ENCODE measurements at regions not wholly inside any gene's neighbourhood (a gene's known extent, or its start where the extent isn't known, plus 50 kb on each side); places are given as distances from the start of the nearest gene placed in this dataset.
"Not testable (repeated sequence)": the region's sequence is repeated elsewhere in the genome, so short reads cannot be mapped to it uniquely, and the experiment has no call there.

GRCh38 chr5:45893309-45893708 is 197.1 kb upstream of the HCN1 start:
- DNase-seq: no peak

- not testable (repeated sequence) for DNase-seq
These were observed 194.4 kb upstream of the HCN1 start for GRCh38 chr5:45890441-45891080.

DNA sequence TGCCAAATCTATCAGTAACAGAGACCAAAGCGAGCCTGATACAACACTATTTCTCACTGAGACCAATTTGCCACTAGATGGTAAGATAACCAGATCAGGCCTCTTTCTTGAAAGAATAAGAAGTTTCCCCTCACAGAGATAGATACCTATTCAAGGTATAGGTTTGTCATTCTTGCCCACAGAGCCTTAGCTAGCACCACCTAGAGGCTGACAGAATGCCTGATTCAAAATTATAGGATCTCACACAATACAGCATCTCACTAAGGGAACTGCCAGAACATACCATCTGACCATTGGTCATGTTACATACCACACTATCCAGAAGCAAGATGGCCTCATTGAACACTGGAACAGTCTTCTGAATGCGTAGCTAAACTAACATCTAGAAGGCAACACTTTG is 166.6 kb upstream of the HCN1 start:
- DNase-seq: no peak

DNA sequence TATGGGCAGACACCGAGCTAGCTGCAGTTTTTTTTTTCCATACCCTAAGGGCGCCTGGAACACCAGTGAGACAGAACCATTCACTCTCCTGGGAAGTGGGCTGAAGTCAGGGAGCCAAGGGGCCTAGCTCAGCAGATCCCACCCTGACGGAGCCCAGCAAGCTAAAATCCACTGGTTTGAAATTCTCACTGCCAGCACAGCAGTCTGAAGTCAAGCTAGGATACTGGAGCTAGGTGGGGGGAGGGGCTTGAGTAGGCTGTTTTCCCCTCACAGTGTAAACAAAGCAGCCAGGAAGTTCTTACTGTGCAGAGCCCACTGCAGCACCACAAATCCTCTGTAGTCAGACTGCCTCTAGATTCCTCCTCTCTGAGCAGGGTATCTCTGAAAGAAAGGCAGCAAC is 151.7 kb upstream of the HCN1 start:
- no peak for DNase-seq

- DNase-seq: no peak
These were observed 129.9 kb upstream of the HCN1 start for GRCh38 chr5:45826055-45826454.

DNA sequence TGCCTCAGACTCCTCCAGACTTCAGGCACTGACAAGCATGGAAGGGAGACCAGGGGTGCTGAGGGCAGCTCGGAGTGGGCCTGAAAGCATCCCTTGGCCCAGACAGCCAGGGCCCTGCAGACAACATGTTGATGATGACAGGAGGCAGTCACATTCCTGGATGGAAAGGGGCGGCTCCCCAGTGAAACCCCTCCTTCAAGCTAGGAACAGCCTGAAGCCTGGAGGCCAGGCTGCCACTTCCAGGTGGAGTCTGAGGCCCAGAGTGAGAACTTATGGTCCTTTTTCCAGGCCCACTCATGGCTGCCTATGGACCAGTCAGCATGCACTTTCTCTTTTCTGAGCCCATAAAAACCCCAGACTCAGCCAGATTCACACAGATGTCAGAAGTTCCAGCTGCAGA is 104.2 kb upstream of the HCN1 start:
- DNase-seq: no peak

DNA sequence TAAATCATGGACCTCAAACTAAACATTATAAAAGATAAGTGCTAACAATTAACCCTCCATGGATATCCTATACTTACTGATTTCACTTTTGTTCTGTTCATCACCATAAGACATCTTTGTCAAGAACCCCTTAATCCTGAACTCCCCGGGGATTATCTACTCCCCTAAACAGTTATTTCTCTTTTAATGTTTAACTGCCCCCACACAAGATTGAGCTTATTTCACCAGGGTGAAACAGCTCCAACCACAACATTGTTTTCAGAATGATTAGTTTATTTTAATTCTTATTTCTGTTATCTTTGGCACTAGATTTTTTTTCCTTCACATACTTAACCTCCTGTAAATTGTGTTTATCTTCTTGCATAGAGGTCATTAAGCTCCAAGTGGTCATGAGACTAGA is 103.2 kb upstream of the HCN1 start:
- DNase-seq: no peak

DNA sequence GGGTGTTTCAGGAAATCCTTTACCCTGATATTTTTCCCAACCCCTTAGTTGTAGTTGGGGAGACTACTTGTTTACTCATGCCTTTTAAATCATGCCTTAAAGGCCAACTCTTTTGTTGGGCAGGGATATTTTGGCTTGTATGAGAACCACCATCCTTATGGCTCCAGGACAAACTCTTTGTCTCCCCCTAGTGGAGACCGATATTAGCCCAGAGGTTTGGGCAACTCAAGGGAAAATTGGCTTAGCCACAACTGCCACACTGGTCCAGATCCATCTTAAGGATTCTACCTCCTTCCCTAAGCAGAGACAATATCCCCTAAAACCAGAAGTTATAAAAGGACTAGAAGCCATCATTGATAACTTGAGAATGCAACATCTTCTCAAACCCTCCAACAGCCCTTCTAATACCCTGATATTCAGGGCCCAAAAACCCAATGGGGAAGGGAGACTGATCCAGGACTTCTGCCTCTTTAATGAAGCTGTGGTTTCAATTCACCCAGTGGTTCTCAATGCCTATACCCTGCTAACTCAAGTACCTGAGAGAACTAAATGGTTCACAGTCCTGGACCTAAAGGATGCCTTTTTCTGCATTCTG is 100.9 kb upstream of the HCN1 start:
- DNase-seq: peak; percentile 21

DNA sequence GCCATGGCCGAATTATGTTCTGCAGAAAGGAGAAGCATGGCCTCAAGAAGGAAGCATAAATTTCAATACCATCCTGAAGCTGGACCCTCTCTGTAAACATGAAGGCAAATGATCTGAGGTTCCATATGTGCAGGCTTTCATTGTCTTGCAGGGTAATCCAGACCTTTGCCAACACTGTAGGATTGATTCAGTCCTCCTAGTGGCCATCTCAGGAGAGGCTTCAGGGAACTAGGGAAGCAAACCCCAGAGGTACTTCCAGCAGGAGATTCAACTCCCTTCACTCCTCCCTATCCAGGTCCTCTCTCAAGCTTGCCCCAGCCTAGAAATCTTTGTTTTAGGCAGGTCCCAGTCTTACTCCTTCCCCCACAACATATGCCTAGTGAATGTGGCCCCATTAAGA is 99.3 kb upstream of the HCN1 start:
- DNase-seq: no peak

DNA sequence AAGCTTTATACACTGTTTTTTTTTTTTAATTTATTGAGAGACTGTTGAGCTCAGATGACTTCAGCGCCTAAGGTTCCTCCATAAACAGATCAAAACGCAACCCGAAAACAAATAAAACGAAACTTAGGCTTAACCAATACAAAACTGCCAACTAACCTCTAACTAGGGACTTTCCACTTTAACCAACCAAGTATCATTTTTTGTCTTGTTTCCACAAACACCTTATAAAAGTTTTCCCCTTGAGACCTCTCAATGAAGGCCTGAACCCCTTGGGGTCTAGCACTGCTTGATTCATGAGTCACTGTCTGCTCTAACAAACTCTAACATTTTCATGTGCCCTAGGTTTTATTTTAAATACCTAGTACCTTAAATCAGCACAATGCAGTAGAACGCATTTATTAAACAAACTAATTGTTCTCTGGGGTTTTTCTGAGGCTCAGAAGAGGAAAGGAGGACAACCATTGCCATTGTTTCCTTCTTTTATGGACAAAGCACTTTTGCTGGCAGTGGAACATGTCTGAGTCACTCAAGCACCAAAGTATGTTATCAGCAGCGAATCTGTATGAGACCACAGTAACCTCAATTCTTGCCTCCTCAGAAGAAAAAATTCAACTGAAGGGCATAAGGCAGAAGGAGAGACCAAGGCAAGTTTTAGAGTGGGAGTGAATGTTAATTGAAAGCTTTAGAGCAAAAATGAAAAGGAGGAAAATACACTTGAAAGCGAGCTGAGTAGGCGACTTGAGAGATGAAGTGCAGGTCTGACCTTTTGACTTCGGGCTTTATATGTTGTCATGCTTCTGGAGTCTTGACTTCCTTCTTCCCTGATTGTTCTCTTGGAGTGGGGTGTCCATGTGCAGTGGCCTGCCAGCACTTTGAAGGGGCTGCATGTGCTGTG is 97.7 kb upstream of the HCN1 start:
- no peak for DNase-seq

GRCh38 chr5:45779874-45780671 is 83.9 kb upstream of the HCN1 start:
- no peak for DNase-seq

DNA sequence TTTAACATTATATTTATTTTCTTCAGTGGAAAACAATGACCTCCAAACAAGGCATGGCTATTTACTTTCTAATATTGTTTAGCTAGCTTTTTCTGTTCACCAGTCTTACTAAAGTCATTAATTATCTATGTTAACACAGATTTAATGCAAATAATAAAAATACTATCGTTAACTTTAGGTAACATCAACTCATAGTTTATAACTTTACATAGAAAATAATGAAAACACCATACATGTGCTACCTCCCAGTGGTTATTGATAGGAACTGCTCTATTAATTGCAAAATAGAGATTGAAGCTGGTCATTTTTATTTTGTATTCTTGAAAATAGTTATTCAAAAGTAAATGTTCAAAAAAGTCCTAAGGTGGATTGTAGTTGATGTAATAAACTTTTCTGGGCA is 78.3 kb upstream of the HCN1 start:
- no peak for DNase-seq

GRCh38 chr5:45772402-45772801 is 76.2 kb upstream of the HCN1 start:
- DNase-seq: no peak

DNA sequence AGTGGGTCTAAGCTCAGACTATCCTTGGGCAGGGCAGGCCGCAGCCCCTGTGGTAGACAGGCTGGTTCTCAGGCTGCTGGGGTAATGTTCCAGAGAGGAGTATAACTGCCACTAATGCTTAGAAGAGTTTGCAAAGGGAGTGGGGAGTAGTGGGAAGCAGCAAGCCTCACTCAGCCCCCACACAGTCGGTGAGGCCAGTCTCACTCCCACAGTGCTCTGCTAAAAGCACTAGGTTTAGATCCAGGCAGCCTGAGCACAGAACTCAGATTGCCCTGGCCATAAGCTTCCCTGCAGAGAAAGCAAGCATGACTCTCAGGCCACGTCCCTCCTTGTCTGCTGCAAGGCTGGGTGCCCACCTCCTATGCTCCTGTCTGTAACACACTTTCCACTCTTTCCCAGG is 69.4 kb upstream of the HCN1 start:
- no peak for DNase-seq

GRCh38 chr5:45750574-45750973 is 54.4 kb upstream of the HCN1 start:
- no peak for DNase-seq

DNA sequence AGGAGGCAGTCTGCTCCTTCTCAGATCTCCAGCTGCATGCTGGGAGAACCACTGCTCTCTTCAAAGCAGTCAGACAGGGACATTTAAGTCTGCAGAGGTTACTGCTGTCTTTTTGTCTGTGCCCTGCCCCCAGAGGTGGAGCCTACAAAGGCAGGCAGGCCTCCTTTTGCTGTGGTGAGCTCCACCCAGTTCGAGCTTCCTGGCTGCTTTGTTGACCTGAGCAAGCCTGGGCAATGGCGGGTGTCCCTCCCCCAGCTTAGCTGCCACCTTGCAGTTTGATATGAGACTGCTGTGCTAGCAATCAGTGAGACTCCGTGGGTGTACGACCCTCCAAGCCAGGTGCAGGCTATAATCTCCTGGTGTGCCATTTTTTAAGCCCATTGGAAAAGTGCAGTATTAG is 52.3 kb upstream of the HCN1 start:
- DNase-seq: not testable (repeated sequence)

Measured in hematopoietic multipotent progenitor cell treated with erythropoietin and hydrocortisone succinate and interleukin-3 and kit ligand, for 8 days (in vitro differentiated cells).